HG03460 (cell line): ENCODE measurements at regions not wholly inside any gene's neighbourhood (a gene's known extent, or its start where the extent isn't known, plus 50 kb on each side); places are given as distances from the start of the nearest gene placed in this dataset.

Experiments
- ATAC-seq: cut with Tn5 transposase; IDR thresholded peaks from one replicate; pipeline ENCODE4 v1.9.1; 2021; ENCODE audit not compliant: unreplicated experiment

- ATAC-seq: no peak
Measured at GRCh38 chr1:117678246-117678977, 72.6 kb downstream of the TENT5C start.

- no peak for ATAC-seq
Measured at GRCh38 chr1:117679299-117679698, 73.5 kb downstream of the TENT5C start.

GRCh38 chr1:117679868-117680267 is 74.0 kb downstream of the TENT5C start:
- ATAC-seq: no peak

- no peak for ATAC-seq
Measured at GRCh38 chr1:117680316-117681002, 74.6 kb downstream of the TENT5C start.

- no peak for ATAC-seq
Measured at GRCh38 chr1:117681093-117681900, 75.4 kb downstream of the TENT5C start.

GRCh38 chr1:117681901-117682250 is 76.0 kb downstream of the TENT5C start:
- ATAC-seq: no peak

GRCh38 chr1:117682372-117682771 is 76.5 kb downstream of the TENT5C start:
- no peak for ATAC-seq

- ATAC-seq: no peak
Measured at GRCh38 chr1:117683571-117684285, 77.9 kb downstream of the TENT5C start.

GRCh38 chr1:117685936-117686806 is 80.3 kb downstream of the TENT5C start:
- no peak for ATAC-seq

GRCh38 chr1:117686907-117687306 is 81.1 kb downstream of the TENT5C start:
- ATAC-seq: no peak

- ATAC-seq: no peak
Measured at GRCh38 chr1:117689997-117690625, 84.3 kb downstream of the TENT5C start.

GRCh38 chr1:117691942-117692341 is 86.1 kb downstream of the TENT5C start:
- no peak for ATAC-seq

- no peak for ATAC-seq
Measured at GRCh38 chr1:117694543-117694942, 88.7 kb downstream of the TENT5C start.

- no peak for ATAC-seq
Measured at GRCh38 chr1:117695796-117696490, 90.1 kb downstream of the TENT5C start.

GRCh38 chr1:117696561-117696960 is 90.7 kb downstream of the TENT5C start:
- no peak for ATAC-seq

GRCh38 chr1:117697220-117697781 is 91.5 kb downstream of the TENT5C start:
- no peak for ATAC-seq

GRCh38 chr1:117698398-117699160 is 92.7 kb downstream of the TENT5C start:
- ATAC-seq: no peak

GRCh38 chr1:117699953-117700352 is 94.1 kb downstream of the TENT5C start:
- no peak for ATAC-seq
